Adrenal gland (tissue), 9 donors: ENCODE measurements at regions not wholly inside any gene's neighbourhood (a gene's known extent, or its start where the extent isn't known, plus 50 kb on each side); places are given as distances from the start of the nearest gene placed in this dataset.

Experiments used
- DNase-seq, 7 donors: peaks; one replicate each; pipeline ENCODE4 v3.0.0-alpha.2; 2019 to 2020
- H3K27ac ChIP-seq, 5 donors: fragments of 200-600 bp; sonication (generic) in 4 of 5; 1 replicate in 3 of 5; 2 replicates in 2 of 5; pipeline versions ENCODE4 v1.5.1 to v1.8.0; 2016 to 2020; ENCODE audit warnings: mild to moderate bottlenecking in 1 of 5
- H3K27me3 ChIP-seq: fragments of 200-600 bp; 2 replicates; pipeline ENCODE4 v1.8.0; 2021
- H3K36me3 ChIP-seq, 2 donors: fragments of 200-600 bp; replicated peaks in 1 of 2; 1 replicate in 1 of 2; 2 replicates in 1 of 2; pipeline versions ENCODE4 v1.5.1 to v1.8.0; 2018 to 2022
- H3K4me1 ChIP-seq, 2 donors: fragments of 200-600 bp; replicated peaks in 1 of 2; 1 replicate in 1 of 2; 2 replicates in 1 of 2; pipeline versions ENCODE4 v1.5.1 to v1.8.0; 2018 to 2021
- H3K4me3 ChIP-seq, 4 donors: fragments of 200-600 bp; sonication (generic) in 3 of 4; one replicate each; pipeline ENCODE4 v1.5.1; 2016 to 2018
- H3K9me3 ChIP-seq, 3 donors: fragments of 200-600 bp; sonication (generic) in 1 of 3; replicated peaks in 1 of 3; 1 replicate in 2 of 3; 2 replicates in 1 of 3; pipeline versions ENCODE4 v1.5.1 to v1.8.0; 2016 to 2021
- CTCF ChIP-seq, 6 experiments: fragments of 450-650 bp in 4 of 6; fragments of 200-600 bp in 2 of 6; sonication (generic) in 1 of 6; IDR thresholded peaks; 1 replicate in 5 of 6; 2 replicates in 1 of 6; pipeline versions ENCODE4 v1.5.1 to v1.8.0; 2016 to 2021; ENCODE audit warnings: antibody characterized with exemption in 6 of 6, mild to moderate bottlenecking in 2 of 6, moderate library complexity in 1 of 6
- POLR2A ChIP-seq, 2 donors: fragments of 450-650 bp; IDR thresholded peaks; one replicate each; pipeline ENCODE4 v1.6.1; 2017; ENCODE audit warnings: antibody characterized with exemption in 2 of 2, mild to moderate bottlenecking in 2 of 2, moderate library complexity in 1 of 2
- WGBS, 4 donors: extraction: QIAGEN DNeasy Blood & Tissue Kit in 2 of 4; methylation state at CpG; one replicate each; pipeline versions ENCODE4 v1.1.5 to v1.1.7; 2013 to 2017; 5-methylcytosine and 5-hydroxymethylcytosine counted together
- intact Hi-C, 2 donors: fragments of 100-400 bp; cut with DNase I; formaldehyde crosslinking; loops; one replicate each; pipeline versions ENCODE4 v1.14.1 to v1.15.0; 2022 to 2023
- donor health status: healthy with polysubstance abuse.
- donor health status: Bipolar disorder and iron deficiency.
- donor health status: DM: yes; HTN: yes; CAD: no.
- donor health status: DM: no; HTN: no; CAD: no.
- donor health status: DM: no; HTN: no; CAD: no.

- no peak for TF ChIP-seq CTCF (IDR thresholded peaks at IDR 0.05)
- no peak for TF ChIP-seq POLR2A (IDR thresholded peaks at IDR 0.05)
- no peaks in the 10 kb centered on the region for H3K27me3 ChIP-seq
- no peaks in the 10 kb centered on the region for H3K36me3 ChIP-seq
- 66 to 79% (median 75%) methylated on average over 4 of the region's 4 CpGs for WGBS, 4 donors
- no peak for DNase-seq
- H3K4me1 ChIP-seq, result no peaks in the 10 kb centered on the region
- no peak overlapping the region for H3K4me3 ChIP-seq
- no peaks in the 10 kb centered on the region for H3K9me3 ChIP-seq
- H3K27ac ChIP-seq, result no peak overlapping the region
- intact Hi-C loops, result no loop called here
Observed at GRCh38 chr3:87727783-87728182, 331.0 kb downstream of the CGGBP1 start.

- Histone ChIP-seq H3K27me3 (no peaks in the 10 kb centered on the region), H3K27ac (no peak overlapping the region), H3K9me3 (no peaks in the 10 kb centered on the region), H3K4me1 (no peaks in the 10 kb centered on the region), H3K36me3 (no peaks in the 10 kb centered on the region), H3K4me3 (no peak overlapping the region)
- WGBS, 4 donors, result 52 to 61% (median 57%) methylated on average over 2 of the region's 2 CpGs
- DNase-seq, result no peak
- intact Hi-C loops, result no loop called here
- TF ChIP-seq CTCF (IDR thresholded peaks at IDR 0.05) (no peak), POLR2A (IDR thresholded peaks at IDR 0.05) (no peak)
Observed at GRCh38 chr3:87719060-87719459, 339.7 kb downstream of the CGGBP1 start.

GRCh38 chr3:87710511-87710910, 348.3 kb downstream of the CGGBP1 start:
- no peak for DNase-seq

GRCh38 chr3:87710028-87710427, 348.8 kb downstream of the CGGBP1 start:
- intact Hi-C loops, result no loop called here
- no peak for DNase-seq
- TF ChIP-seq POLR2A (IDR thresholded peaks at IDR 0.05) (no peak), CTCF (IDR thresholded peaks at IDR 0.05) (no peak)
- no peak overlapping the region for H3K27ac ChIP-seq
- H3K36me3 ChIP-seq, result no peaks in the 10 kb centered on the region
- H3K9me3 ChIP-seq, result no peaks in the 10 kb centered on the region
- H3K4me3 ChIP-seq, result no peak overlapping the region
- no peaks in the 10 kb centered on the region for H3K4me1 ChIP-seq
- H3K27me3 ChIP-seq, result no peaks in the 10 kb centered on the region

More at GRCh38 chr3:87710511-87710910, 348.3 kb downstream of the CGGBP1 start:
- H3K9me3 ChIP-seq, result no peaks in the 10 kb centered on the region
- WGBS, 4 donors, result 59 to 76% (median 67%) methylated on average over 1 of the region's 1 CpG
- no peak overlapping the region for H3K27ac ChIP-seq
- H3K4me1 ChIP-seq, result no peaks in the 10 kb centered on the region
- intact Hi-C loops, result no loop called here
- H3K4me3 ChIP-seq, result no peak overlapping the region
- H3K36me3 ChIP-seq, result no peaks in the 10 kb centered on the region
- TF ChIP-seq POLR2A (IDR thresholded peaks at IDR 0.05) (no peak), CTCF (IDR thresholded peaks at IDR 0.05) (no peak)
- H3K27me3 ChIP-seq, result no peaks in the 10 kb centered on the region
